T-helper 1 cell treated with Interleukin-12 subunit alpha and Interleukin-12 subunit beta and Interleukin-4 antibody, amounts not matched to agents 30 μg/mL and 1 μg/mL, for 36 hours (primary cell): ENCODE measurements at regions not wholly inside any gene's neighbourhood (a gene's known extent, or its start where the extent isn't known, plus 50 kb on each side); places are given as distances from the start of the nearest gene placed in this dataset.
A peak's percentile ranks its signal among the peaks of the same experiment; 100 is the strongest.

Source experiments
- H3K27ac Mint-ChIP-seq: one replicate; pipeline ENCODE4 v1.8.0; 2021; ENCODE audit warnings: mild to moderate bottlenecking, mixed read lengths
- H3K27me3 Mint-ChIP-seq: one replicate; pipeline ENCODE4 v1.8.0; 2021; ENCODE audit warnings: low read depth, mixed read lengths
- H3K36me3 Mint-ChIP-seq: one replicate; pipeline ENCODE4 v1.8.0; 2021; ENCODE audit warnings: low read depth, mixed read lengths
- H3K4me1 Mint-ChIP-seq: one replicate; pipeline ENCODE4 v1.8.0; 2021; ENCODE audit warnings: low read depth, mixed read lengths
- H3K4me3 Mint-ChIP-seq: one replicate; pipeline ENCODE4 v1.8.0; 2021; ENCODE audit warnings: mild to moderate bottlenecking, moderate library complexity, mixed read lengths
- H3K9me3 Mint-ChIP-seq: one replicate; pipeline ENCODE4 v1.8.0; 2021; ENCODE audit warnings: mixed read lengths

GRCh38 chr6:14641423-14642135, 524.0 kb downstream of the CD83 start:
- Mint-ChIP-seq H3K27ac (no peak overlapping the region), H3K36me3 (peaks cover 1% of the 10 kb centered on the region), H3K9me3 (no peaks in the 10 kb centered on the region), H3K27me3 (peaks cover 58% of the 10 kb centered on the region), H3K4me1 (peaks cover 12% of the 10 kb centered on the region), H3K4me3 (no peak overlapping the region)

GRCh38 chr6:14642136-14642505, 524.5 kb downstream of the CD83 start:
- Mint-ChIP-seq H3K4me1 (peaks cover 10% of the 10 kb centered on the region), H3K27ac (no peak overlapping the region)

DNA sequence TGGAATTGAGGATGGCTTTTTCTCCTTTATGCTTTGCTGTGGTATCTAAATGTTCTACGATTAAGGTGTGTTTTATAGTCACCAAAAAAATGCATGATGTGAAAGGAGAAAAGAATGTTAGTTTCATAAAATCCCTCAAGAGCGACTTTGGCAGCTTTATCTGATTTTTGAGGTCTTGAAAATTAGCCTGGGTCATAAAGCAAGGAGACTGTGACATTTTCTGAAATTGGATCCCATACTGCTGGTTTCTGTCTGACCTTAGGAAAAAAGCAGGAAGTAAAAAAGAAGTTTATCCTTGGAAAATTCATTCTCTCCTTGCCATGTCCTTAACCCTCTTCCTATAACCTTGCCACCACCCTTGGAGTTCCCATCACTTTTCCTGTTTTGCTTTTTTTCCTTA, 525.3 kb downstream of the CD83 start:
- no peak overlapping the region for H3K27ac Mint-ChIP-seq
- no peaks in the 10 kb centered on the region for H3K9me3 Mint-ChIP-seq
- H3K4me1 Mint-ChIP-seq, result peaks cover 8% of the 10 kb centered on the region
- H3K27me3 Mint-ChIP-seq, result peaks cover 51% of the 10 kb centered on the region
- H3K4me3 Mint-ChIP-seq, result no peak overlapping the region
- peaks cover 1% of the 10 kb centered on the region for H3K36me3 Mint-ChIP-seq

More at GRCh38 chr6:14642136-14642505, 524.5 kb downstream of the CD83 start:
- Mint-ChIP-seq H3K36me3 (peaks cover 1% of the 10 kb centered on the region), H3K27me3 (peaks cover 57% of the 10 kb centered on the region), H3K9me3 (no peaks in the 10 kb centered on the region), H3K4me3 (no peak overlapping the region)

DNA sequence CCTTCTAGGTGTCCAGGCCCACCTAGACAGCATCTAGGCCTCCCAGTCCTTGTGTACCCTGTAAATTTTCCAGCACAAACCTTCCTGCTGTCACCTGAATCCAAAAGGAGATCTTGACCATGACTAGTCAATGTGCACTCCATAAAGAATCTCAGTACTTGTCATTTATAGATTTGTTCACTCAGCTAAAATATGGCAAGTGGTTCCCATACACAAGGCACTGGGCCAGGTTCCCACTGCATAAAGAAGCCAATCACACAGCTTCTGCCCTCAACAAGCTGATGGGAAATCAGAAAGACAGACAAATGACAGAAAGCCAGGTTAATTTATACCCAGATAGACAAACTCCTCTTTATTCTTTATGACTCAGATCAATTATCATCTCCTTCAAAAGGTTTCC, 526.8 kb downstream of the CD83 start:
- Mint-ChIP-seq H3K27ac (no peak overlapping the region), H3K36me3 (peaks cover 1% of the 10 kb centered on the region), H3K9me3 (no peaks in the 10 kb centered on the region), H3K4me3 (no peak overlapping the region), H3K4me1 (peaks cover 5% of the 10 kb centered on the region), H3K27me3 (peaks cover 46% of the 10 kb centered on the region)

GRCh38 chr6:14645221-14645620, 527.6 kb downstream of the CD83 start:
- Mint-ChIP-seq H3K27ac (peak overlapping the region; percentile 22), H3K9me3 (peaks cover 3% of the 10 kb centered on the region), H3K27me3 (peaks cover 46% of the 10 kb centered on the region), H3K4me3 (no peak overlapping the region), H3K36me3 (peaks cover 1% of the 10 kb centered on the region), H3K4me1 (peaks cover 2% of the 10 kb centered on the region)

GRCh38 chr6:14645841-14646240, 528.3 kb downstream of the CD83 start:
- Mint-ChIP-seq H3K9me3 (peaks cover 3% of the 10 kb centered on the region), H3K36me3 (peaks cover 1% of the 10 kb centered on the region), H3K27ac (no peak overlapping the region), H3K4me3 (no peak overlapping the region), H3K27me3 (peaks cover 46% of the 10 kb centered on the region), H3K4me1 (peaks cover 2% of the 10 kb centered on the region)

DNA sequence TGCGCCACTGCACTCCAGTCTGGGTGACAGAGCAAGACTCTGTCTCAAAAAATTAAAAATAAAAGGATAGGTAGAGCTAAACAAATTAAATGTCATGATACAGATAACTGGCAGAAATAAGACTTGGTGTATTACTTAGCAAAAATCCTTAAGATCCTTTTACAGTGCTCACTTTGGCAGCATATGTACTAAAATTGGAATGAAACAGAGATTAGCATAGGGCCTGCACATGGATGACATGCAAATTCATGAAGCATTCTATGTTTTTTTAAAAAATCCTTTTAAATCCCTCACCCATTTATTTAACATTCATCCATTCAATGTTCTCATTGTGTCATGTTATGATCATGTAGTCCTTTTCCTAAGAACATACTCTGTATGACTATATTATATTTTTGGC, 528.8 kb downstream of the CD83 start:
- Mint-ChIP-seq H3K27me3 (peaks cover 45% of the 10 kb centered on the region), H3K9me3 (peaks cover 3% of the 10 kb centered on the region), H3K4me1 (peaks cover 2% of the 10 kb centered on the region), H3K27ac (no peak overlapping the region), H3K4me3 (no peak overlapping the region), H3K36me3 (peaks cover 1% of the 10 kb centered on the region)

- no peak overlapping the region for H3K27ac Mint-ChIP-seq
- peaks cover 3% of the 10 kb centered on the region for H3K9me3 Mint-ChIP-seq
- peaks cover 2% of the 10 kb centered on the region for H3K4me1 Mint-ChIP-seq
- no peak overlapping the region for H3K4me3 Mint-ChIP-seq
- H3K36me3 Mint-ChIP-seq, result peaks cover 1% of the 10 kb centered on the region
- H3K27me3 Mint-ChIP-seq, result peaks cover 45% of the 10 kb centered on the region
Observed at GRCh38 chr6:14647357-14647756, 529.8 kb downstream of the CD83 start.

DNA sequence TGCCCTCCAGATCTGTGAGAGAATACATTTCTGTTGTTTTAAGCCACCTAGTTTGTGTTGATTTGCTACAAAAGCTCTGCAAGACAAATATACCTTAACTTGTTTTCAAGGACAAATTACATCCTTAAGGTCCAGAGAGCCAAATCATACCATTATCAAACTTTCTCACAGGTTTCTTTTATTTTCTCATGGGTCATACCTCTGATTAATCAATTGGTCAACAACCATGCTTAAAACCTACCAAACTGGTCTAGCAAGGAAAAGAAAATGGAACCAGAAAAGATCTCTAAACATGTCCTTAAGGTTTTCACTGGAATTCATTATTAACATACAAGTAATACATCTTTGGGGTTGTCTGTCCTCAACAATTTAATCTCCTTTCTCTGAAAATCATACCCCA, 535.0 kb downstream of the CD83 start:
- Mint-ChIP-seq H3K27me3 (peaks cover 62% of the 10 kb centered on the region), H3K27ac (no peak overlapping the region), H3K36me3 (no peaks in the 10 kb centered on the region), H3K4me1 (peaks cover 22% of the 10 kb centered on the region), H3K4me3 (no peak overlapping the region), H3K9me3 (peaks cover 7% of the 10 kb centered on the region)

- peaks cover 4% of the 10 kb centered on the region for H3K9me3 Mint-ChIP-seq
- H3K4me3 Mint-ChIP-seq, result no peak overlapping the region
- H3K27me3 Mint-ChIP-seq, result peaks cover 66% of the 10 kb centered on the region
- no peaks in the 10 kb centered on the region for H3K36me3 Mint-ChIP-seq
- peaks cover 25% of the 10 kb centered on the region for H3K4me1 Mint-ChIP-seq
- H3K27ac Mint-ChIP-seq, result peak overlapping the region; percentile 21
Observed at GRCh38 chr6:14655201-14656061, 537.9 kb downstream of the CD83 start.

GRCh38 chr6:14656078-14656521, 538.5 kb downstream of the CD83 start:
- Mint-ChIP-seq H3K27me3 (peaks cover 62% of the 10 kb centered on the region), H3K4me3 (no peak overlapping the region), H3K9me3 (peaks cover 4% of the 10 kb centered on the region), H3K4me1 (peaks cover 25% of the 10 kb centered on the region), H3K36me3 (no peaks in the 10 kb centered on the region), H3K27ac (no peak overlapping the region)

- Mint-ChIP-seq H3K27ac (no peak overlapping the region), H3K4me1 (peaks cover 25% of the 10 kb centered on the region), H3K27me3 (peaks cover 57% of the 10 kb centered on the region), H3K36me3 (no peaks in the 10 kb centered on the region), H3K4me3 (no peak overlapping the region), H3K9me3 (peaks cover 4% of the 10 kb centered on the region)
Observed at GRCh38 chr6:14656649-14657048, 539.1 kb downstream of the CD83 start.

DNA sequence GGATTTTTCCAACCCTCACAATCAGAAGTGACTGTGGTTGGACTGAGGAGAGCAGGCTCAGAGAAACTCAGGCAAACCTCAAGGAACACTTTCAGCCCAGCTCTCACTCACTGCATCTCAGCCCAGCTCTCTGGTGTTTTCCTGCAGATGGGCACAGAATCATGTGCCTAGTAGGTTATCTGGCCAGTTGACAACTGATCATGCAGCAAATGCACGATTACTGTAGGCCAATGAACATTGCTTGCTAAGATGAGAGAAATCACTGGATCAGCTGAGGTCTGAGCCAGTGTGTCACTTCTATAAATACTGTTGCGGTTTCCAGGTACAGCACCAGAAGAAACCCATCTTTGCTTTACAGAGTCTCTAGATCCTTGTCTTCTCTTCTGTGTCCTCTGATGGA, 540.5 kb downstream of the CD83 start:
- H3K27ac Mint-ChIP-seq, result no peak overlapping the region
- H3K27me3 Mint-ChIP-seq, result peaks cover 51% of the 10 kb centered on the region
- H3K4me3 Mint-ChIP-seq, result no peak overlapping the region
- H3K36me3 Mint-ChIP-seq, result no peaks in the 10 kb centered on the region
- peaks cover 25% of the 10 kb centered on the region for H3K4me1 Mint-ChIP-seq
- H3K9me3 Mint-ChIP-seq, result peaks cover 4% of the 10 kb centered on the region

- peaks cover 26% of the 10 kb centered on the region for H3K4me1 Mint-ChIP-seq
- peaks cover 43% of the 10 kb centered on the region for H3K27me3 Mint-ChIP-seq
- peaks cover 3% of the 10 kb centered on the region for H3K9me3 Mint-ChIP-seq
- H3K4me3 Mint-ChIP-seq, result no peak overlapping the region
- H3K27ac Mint-ChIP-seq, result no peak overlapping the region
- H3K36me3 Mint-ChIP-seq, result no peaks in the 10 kb centered on the region
Observed at GRCh38 chr6:14658886-14659561, 541.5 kb downstream of the CD83 start.
